Iris pigment epithelial cell (primary cell): ENCODE measurements at regions not wholly inside any gene's neighbourhood (a gene's known extent, or its start where the extent isn't known, plus 50 kb on each side); places are given as distances from the start of the nearest gene placed in this dataset.
"Not testable (repeated sequence)": the region's sequence is repeated elsewhere in the genome, so short reads cannot be mapped to it uniquely, and the experiment has no call there.

Experiments
- DNase-seq: peaks from one replicate; pipeline ENCODE4 v3.0.0-alpha.2; 2011; ENCODE audit warnings: low read depth

DNA sequence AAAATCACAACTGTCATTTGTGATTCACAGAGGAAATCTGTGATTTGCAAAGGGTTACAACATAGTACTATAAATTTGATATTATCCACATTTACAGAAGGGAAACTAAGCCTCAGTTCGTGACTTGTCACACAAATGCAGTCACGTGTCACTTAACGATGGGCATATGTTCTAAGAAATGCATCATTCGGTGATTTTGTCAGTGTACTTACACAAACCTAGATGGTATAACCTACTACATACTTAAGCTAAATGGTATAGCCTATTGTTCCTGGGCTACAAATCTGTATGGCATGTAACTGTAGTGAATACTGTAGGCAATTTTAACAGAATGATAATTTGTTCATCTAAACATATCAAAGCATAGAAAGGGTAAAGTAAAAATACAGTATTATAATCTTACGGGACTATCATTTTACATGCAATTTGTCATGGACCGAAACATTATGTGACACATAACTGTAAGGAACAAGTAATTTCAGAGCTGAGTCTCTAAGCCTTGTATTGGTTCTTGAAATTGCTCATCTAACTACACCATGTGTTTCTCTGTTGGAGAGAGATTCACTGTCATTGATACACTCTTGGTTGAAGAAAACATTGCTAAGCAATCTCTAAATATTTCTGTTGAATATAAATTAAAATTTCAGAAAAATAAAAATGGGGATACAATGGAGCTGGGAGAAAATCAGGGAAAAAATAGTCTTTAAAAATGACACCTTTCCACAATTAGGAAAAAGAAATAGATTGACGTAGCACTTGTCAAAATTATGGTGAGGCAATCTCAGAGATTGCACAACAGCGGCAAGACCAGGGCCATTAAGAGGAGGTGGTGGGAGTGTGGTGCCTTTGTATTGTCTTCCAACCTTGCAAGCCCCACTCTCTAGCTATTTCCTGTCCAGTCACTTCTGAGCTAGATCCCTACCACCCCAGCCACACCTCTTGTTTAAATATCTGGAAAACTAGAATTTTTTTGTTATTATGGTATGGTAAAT is 645.8 kb upstream of the TBL1XR1 start:
- DNase-seq, result no peak

DNA sequence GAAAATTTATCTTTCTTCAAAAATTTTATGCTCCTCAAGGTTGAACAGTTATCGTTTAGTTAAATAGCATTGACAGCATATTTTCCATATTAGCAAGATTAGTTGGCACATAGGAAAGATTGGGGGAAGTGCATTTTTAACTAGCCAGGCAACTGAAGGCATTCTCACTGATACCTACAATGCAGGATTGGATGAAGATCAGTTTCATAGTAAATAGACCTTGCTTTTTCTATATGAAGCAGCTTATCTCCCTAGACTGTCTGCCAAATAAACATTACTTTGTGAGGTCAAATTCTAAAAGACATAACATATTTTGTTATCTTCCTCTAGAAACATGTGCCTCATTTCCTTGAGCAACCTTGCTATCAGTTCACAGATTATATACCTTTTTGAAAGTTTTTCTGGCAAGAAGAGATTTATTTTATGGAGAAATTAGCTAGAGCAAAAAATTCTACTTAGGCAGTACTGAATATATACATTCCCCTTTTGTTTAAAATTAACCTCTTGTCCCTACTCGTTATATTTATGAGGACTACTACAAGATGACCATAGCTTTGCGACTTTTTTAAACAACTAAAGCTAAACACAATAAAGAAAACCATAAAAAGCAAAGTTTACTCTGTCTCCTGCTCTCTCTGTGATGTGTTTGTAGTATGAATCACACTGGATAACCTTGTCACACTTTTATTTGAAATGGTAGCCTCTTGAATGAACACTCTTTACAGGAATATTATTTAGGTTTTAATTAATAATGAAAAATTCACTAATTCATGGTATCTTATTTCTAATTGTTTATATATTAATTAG is 654.9 kb upstream of the TBL1XR1 start:
- DNase-seq, result peak; percentile 83

DNA sequence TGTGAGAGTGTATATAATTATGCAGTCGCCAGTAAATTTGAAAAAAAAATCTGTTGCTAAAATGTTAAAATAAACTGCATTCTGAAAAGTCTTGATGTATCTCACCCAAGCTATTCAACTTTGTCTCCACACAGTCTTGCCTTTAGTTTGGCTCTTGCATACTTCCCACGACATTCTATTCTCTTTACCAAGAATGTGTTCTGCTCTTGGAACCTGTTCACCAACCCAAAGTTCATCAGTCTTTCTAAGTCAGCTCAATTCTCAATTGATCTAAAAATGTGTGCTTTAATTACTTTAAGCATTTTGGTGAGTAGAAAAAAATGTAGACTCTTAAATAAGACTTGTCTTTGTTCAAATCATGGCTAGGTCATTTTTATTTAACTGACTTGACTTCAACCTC is 657.7 kb upstream of the TBL1XR1 start:
- DNase-seq, result no peak

DNA sequence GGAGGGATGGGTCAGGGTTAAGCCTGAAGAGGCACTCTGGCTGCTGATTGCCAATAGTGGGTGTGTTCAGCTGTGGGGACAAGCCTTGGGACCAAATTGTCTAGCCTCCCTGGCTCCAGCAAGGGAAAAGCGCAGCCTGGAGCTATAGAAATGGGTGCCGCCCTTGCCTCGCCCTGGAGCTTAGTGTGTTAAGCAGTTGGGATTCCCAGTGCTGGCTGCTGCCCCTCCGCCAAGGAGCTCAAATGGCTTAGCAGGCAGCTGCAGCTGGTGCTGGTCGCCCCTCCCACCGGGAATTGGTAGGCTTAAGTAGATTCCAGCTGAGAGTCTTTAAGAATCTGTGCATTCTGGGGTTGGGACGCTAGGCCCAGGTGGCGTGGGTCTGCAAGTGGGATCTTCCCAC is 662.9 kb upstream of the TBL1XR1 start:
- DNase-seq, result no peak

DNA sequence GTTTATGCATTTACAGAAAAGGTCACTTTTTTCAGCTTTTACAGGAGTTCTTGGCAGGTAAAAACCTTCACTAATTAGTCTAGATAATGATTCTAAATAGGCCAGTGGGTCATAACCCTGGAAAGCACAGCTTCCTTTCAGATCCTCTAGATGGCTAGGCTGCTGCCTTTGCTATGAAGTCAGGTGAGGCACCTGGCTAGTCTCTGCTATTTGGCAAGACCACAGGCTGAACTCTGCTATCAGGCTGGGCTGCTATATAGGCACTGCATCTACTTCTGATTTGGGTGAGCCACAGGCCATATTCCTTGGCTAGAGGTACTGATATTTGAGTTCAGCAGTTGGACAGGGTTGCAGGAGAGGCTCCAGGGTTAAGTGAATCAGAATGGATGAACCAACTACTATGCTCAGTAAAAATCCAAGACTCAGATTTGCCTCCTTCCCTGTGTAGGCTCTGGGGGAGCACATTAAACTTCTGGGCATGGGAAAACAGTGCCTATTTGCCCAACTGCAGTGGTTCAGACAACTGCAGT is 665.7 kb upstream of the TBL1XR1 start:
- DNase-seq, result no peak

DNA sequence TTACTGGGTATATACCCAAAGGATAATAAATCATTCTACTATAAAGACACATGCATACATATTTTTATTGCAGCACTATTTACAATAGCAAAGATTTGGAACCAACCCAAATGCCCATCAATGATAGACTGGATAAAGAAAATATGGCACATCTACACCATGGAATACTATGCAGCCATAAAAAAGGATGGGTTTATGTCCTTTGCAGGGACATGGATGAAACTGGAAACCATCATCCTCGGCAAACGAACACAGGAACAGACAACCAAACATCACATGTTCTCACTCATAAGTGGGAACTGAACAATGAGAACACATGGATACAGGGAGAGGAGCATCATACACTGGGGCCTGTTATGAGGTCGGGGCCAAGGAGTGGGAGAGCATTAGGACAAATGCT is 665.0 kb upstream of the KCNMB2 start:
- not testable (repeated sequence) for DNase-seq

DNA sequence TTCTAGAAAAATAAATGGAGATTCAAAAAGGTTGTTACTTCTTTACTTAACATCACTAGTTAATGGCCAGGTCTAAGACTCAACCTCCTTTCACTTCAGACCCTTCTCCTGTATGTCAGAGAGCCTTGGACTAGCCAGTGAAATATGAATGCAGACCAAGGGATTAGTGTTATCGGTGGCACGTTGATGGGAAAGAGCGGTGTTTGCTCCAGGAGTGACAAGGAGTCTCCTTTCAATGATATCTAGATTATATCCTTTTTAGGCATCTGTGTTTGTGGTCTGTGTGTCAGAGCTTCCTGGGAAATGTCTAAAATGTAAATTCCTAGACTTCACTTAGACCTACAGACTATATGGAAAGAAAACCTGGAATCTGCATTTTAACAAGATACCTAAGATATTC is 658.0 kb upstream of the KCNMB2 start:
- DNase-seq, result peak; percentile 41

DNA sequence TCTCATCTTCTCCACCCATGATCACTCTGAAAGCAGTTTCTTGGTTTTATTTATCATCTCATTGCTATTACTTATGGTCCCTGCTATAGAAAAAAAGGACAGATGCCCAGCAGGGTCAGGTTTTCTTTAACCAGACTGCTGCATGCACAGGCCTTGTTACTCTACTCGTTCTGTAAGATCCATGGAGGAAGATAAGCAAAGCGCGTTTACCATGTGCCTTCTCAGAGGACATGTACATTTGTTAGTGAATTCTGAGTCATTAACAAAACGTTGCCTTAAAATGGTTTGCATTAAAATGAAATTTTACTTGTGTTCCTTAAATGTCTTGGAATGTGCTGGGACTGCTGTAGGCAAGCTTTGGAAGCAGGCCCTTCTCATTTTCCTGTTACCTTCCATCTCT is 657.3 kb upstream of the KCNMB2 start:
- DNase-seq, result no peak

DNA sequence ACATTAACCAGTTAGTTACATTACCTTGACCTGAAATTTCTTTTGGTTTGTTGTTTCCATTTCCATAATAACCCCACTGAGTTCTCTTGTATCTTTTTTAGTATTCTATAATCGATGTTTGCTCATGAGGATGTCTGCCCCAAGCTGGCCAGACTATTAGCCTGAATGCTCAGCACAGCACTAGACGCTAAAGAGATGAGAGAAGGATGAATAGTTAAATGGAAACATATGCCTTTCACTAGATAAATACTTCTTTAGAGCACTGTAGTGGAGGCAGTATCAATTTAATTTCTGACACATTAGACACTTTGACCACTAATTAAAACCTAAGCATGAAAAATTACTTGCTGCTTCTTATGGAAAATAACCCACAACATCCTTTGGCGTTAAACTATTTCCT is 654.9 kb upstream of the KCNMB2 start:
- no peak for DNase-seq

DNA sequence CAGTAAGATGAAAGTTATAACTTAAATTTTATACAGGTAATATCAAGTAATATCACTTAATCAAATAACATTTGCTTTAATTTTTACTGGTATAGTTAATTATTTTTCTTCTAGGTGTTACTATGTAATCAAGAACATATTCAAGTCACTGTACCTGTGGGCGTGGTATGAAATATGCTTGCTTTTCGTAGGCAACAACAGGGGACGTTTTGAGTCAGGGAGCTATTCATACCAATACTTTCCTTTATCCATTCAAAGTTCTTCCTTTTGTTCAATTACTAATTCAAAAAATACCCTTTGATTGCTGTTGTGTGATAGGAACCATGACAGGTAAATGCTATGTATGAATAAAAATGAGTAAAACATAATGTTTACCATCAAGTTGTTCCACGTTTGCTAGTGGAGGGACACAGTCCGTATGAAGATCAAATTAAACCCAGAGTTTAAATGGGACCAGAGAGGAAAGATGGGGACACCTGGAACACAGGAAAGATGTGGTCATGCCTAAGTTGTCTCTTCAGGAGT is 654.0 kb upstream of the KCNMB2 start:
- DNase-seq, result no peak

DNA sequence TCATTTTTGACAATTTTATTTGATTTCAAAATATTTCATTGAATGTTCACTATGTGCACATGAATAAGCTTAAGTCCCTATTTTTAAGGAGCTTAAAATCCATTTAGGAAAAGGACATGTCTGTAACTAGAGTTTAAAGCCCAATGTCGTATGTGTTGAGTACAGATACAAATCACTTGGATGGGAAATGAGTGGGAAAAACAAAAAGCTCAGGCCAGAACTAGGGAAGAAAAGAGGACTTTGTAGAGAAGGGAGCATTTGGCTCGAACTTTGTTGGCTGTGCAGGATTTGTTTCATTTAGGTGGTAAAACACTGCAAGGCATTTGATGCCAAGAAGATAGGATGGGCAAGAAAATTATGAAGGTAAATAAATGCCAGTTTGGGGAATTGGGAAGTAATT is 653.1 kb upstream of the KCNMB2 start:
- no peak for DNase-seq

DNA sequence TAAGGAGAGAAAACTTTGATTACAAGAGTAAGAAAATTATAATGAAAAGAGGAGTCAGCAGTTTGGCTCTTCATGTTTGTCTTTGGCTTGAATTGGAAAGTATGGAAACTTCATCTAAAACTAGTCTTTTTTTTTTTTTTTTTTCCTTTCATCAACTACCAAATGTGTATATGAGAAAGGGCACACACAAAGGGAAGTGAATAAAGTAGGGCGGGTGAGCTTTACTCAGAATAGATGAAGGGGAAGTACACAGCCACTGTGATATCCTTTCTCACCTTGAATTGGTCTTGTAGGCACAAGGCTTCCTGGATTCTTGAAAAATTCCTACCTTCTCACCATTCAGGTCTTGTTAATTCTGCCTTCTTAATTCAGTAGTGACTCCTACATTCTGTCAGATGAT is 652.3 kb upstream of the KCNMB2 start:
- DNase-seq, result no peak

DNA sequence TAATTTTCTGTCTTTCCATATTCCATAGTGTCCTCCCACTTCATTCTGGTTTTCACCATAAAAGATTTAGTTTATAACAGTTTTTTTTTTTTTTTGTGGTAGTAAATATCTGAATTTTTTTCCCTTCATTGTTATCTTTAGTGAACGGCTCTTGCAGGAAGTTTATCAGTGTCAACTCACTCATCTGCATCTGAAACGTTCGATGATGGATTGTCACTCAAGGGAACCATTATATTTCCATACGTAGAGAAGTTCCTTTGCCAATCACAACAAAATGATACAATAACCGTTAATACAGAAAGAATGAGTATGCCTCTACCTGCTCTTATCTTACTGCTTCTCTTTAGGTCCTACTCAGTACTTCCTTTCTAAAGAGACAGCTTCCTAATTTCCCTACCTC is 651.2 kb upstream of the KCNMB2 start:
- DNase-seq, result no peak

DNA sequence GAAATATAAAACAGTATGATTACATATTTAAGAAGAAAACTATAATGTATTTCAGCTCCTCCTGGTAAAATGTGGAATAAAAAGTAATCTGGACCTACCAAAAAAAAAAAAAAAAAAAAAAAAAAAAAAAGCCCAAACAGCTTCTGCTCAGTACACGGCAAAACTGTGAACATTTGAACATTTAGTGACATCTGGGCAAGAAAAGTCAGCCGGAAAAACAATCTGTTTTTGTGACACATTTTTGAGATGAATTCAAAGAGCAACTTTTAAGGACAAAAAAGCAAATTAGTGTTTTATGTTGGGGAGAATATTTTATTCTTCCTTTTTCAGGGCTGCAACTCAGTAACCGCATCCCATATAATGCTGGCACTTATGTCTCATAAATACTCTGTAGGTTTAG is 649.7 kb upstream of the KCNMB2 start:
- DNase-seq, result no peak

DNA sequence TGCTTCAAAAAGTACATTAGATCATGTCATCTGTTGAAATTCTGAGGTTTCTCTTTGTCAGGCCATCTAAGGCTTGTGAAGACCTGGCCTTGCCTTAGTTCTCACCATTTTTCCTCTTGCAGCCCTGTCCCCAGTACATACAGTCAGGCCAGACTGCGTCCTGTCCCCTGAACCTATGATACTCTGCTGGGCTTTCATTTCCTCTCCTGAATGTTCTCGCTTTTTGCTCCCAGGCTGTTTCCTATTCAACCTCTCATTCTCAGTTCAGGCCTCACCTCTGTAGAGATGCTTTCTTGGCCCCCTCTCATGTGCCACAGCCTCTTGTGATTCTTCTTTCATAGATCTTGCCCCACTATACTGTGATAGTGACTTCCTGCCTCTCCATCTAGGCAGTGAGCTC is 648.8 kb upstream of the KCNMB2 start:
- no peak for DNase-seq

DNA sequence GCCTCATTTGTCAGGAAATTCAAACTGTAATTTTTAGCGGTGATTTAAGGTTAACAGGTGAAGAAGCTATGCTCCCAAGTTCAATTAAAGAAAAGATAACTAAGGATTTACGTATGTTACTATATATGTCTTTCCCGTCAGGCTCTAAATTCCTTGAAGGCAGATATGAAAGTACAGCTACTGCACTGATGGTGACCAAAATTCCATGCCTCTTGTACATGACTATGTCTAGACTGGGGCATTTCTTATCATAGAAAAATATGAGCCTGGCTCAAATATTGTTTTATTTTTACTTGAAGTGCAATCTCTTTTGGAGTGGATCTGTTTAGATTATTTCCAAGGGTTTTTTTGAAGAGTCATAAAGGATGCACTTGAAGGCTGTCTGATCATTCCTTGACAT is 647.1 kb upstream of the KCNMB2 start:
- DNase-seq, result peak; percentile 27

DNA sequence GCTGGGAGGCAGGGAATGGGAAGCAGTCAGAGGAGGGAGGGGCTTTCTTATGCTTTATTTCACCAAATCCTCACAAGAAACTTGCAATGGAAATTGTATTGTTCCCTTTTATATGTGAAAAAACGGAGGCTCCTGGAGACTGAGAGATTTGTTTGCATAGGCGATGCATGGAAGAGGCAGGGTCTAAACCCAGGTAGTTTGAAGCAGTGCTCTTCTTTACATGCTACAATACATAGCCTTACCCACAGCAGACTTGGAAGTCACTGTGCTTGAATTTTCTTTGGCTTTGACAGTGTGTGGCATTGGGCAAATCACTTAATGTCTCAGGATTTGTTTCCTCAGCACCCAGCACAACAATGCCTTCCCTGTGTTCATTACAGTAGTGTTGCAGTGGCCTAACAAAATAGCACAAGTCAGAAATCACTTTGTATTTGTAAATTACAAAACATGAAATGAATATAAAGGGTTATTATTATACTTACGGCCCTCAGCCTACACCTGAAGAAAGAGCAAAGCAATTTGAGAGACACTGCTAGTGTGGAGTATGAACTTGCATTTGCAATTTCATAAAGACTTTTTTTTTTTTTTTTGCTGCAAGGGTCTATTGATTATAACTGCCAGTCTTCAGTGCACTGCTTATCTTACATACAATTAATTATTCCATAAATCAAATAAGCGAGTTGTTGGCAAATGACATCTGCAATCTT is 646.4 kb upstream of the KCNMB2 start:
- no peak for DNase-seq

DNA sequence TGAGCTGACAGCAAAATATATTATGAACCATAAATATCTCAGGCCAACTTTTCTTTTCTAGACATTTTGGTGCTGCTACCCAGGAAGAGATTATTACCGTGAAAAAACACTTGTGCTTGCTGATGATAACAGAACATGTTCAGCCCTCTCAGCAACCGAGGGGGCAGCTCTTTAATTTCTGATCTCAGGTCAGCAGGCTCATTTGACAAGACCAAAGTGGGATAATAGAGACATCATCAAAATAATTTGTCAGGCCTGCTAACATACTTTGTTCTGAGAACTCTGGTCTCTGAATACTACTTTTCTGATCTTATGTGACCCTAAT is 645.9 kb upstream of the KCNMB2 start:
- DNase-seq, result no peak

DNA sequence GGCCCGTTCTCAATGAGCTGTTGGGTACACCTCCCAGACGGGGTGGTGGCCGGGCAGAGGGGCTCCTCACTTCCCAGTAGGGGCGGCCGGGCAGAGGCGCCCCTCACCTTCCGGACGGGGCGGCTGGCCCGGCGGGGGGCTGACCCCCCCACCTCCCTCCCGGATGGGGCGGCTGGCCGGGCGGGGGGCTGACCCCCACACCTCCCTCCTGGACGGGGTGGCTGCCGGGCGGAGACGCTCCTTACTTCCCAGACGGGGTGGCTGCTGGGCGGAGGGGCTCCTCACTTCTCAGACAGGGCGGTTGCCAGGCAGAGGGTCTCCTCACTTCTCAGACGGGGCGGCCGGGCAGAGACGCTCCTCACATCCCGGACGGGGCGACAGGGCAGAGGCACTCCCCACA is 644.7 kb upstream of the KCNMB2 start:
- not testable (repeated sequence) for DNase-seq

DNA sequence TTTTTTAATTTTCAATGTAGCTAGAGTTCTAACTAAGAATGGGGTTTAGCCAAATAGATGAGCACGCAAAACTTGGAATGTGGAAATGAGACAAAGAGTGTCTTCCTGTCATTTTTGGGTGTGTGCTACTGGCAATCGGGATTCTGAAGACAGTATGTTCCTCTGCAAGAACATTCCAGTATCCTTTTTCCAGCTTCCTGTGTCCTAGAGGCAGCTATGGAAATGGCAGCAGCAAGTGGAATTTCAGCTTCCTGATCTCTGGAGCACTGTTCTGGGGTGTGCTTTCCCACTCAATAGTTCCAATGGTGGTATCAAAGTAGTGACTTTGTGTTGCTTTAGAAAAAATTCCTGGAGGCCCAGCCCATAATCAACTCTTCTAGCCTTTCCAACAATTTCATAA is 642.9 kb upstream of the KCNMB2 start:
- DNase-seq, result no peak

DNA sequence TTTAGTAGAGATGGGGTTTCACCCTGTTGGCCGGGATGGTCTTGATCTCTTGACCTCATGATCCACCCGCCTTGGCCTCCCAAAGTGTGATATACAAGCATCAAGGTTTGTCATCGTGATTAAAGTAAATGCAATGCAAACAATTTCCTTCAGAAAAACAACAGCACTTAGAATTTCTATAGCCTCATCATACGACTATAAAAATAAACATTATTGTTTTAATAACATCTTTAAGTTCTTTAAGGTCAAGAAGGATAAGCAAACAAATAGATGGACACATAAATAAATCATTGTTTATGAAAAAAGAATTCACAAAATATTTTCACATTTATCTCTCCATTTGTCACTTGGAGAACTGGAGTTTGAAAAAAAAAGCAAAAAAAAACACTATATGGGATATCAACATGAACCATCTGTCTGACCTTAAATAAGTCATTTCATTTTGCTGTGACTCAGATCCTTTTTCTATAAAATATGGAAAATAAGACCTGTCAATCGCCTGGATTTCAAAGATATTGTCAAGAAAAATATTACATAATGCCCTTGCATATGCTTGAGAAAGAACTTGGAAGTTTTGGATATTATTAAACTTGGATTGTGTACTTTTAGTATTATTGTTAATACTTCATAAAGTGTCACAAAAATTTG is 642.0 kb upstream of the KCNMB2 start:
- peak; percentile 59 for DNase-seq

DNA sequence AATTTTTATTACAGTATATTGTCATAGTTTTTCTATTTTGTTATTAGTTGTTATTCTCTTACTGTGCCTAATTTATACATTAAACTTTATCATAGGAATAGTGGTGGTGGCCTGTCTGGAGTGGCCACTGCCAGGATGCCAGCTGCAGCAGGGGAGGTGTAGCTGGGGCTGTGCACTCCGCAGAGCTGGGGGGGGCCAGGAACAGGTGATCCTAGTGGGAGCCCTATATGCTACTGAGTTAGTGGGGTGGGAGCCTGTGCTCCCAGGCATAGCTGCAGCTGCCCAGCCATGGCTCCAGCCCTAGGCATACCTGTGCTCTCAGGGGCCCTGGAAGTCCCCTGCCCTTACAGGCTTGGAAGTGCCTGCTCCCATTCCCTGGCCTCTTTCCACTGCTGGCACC is 638.1 kb upstream of the KCNMB2 start:
- DNase-seq, result no peak
